T-helper 2 cell treated with Interferon-gamma antibody and Interleukin-4, amounts not matched to agents 5 μg/mL and 100 μg/mL, for 36 hours (primary cell): ENCODE measurements at regions not wholly inside any gene's neighbourhood (a gene's known extent, or its start where the extent isn't known, plus 50 kb on each side); places are given as distances from the start of the nearest gene placed in this dataset.
"Not testable (repeated sequence)": the region's sequence is repeated elsewhere in the genome, so short reads cannot be mapped to it uniquely, and the experiment has no call there.

ENCODE experiments used
- DNase-seq: peaks from one replicate; pipeline ENCODE4 v3.0.0; 2021; ENCODE audit warnings: low spot score
- H3K27ac Mint-ChIP-seq: one replicate; pipeline ENCODE4 v1.8.0; 2021; ENCODE audit warnings: mild to moderate bottlenecking, mixed read lengths
- H3K27me3 Mint-ChIP-seq: one replicate; pipeline ENCODE4 v1.8.0; 2021; ENCODE audit warnings: low read depth, mixed read lengths
- H3K36me3 Mint-ChIP-seq: one replicate; pipeline ENCODE4 v1.8.0; 2021; ENCODE audit warnings: low read depth, mixed read lengths
- H3K4me1 Mint-ChIP-seq: one replicate; pipeline ENCODE4 v1.8.0; 2021; ENCODE audit warnings: low read depth, mixed read lengths
- H3K4me3 Mint-ChIP-seq: one replicate; pipeline ENCODE4 v1.8.0; 2022; ENCODE audit warnings: mild to moderate bottlenecking, moderate library complexity, mixed read lengths
- H3K9me3 Mint-ChIP-seq: one replicate; pipeline ENCODE4 v1.8.0; 2021; ENCODE audit warnings: mixed read lengths

DNA sequence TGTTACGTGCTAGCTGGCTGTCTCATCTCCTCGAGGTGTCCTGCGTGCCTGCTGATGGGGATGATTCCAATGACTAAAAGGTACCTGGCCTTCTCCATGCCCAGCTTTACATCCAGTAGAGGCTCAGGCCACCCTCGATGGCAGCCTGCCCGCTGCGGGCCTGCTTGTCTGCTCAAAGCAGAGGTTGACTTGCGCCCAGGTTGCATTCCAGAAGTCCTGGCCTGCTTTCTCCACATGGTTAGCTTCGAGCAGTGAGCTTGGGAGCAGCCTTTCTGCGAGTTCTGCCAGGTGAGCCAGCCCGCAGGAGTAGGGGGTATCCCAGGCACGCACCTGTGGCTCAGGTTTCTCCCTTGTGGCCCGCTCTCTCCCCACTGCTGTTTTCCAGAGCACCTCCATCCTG lies 175.0 kb upstream of the PLGLB2 start:
- not testable (repeated sequence) for H3K27ac Mint-ChIP-seq, H3K27me3 Mint-ChIP-seq, H3K4me3 Mint-ChIP-seq, DNase-seq, H3K9me3 Mint-ChIP-seq, H3K36me3 Mint-ChIP-seq
- H3K4me1 Mint-ChIP-seq: peaks cover 17% of the 10 kb centered on the region

- H3K9me3 Mint-ChIP-seq, DNase-seq, H3K27me3 Mint-ChIP-seq, H3K36me3 Mint-ChIP-seq, H3K4me3 Mint-ChIP-seq, H3K27ac Mint-ChIP-seq: not testable (repeated sequence)
- peaks cover 14% of the 10 kb centered on the region for H3K4me1 Mint-ChIP-seq
These were observed 174.3 kb upstream of the PLGLB2 start for GRCh38 chr2:87573386-87574192.

GRCh38 chr2:87574193-87575119 lies 173.4 kb upstream of the PLGLB2 start:
- H3K4me3 Mint-ChIP-seq, H3K27me3 Mint-ChIP-seq, DNase-seq, H3K9me3 Mint-ChIP-seq, H3K36me3 Mint-ChIP-seq, H3K27ac Mint-ChIP-seq: not testable (repeated sequence)
- H3K4me1 Mint-ChIP-seq: peaks cover 10% of the 10 kb centered on the region

DNA sequence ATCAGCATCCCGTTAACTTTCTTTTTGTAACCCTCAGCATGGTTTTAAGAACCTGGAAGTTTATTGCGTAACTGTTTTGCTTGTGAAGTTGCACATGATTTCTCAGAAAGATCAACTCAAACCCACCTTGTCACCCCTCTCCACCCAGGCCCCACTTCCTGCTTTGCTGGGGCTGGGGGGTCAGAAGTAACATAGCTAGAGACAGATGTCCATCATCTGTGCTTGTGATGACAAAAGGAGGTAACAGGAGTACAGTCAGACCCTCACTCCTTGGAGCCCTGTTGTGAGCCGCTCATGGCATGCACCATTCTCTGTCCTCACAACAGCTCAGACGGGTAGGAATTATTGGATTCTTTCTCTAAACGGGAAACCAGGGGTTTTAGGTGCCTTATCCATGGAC lies 172.7 kb upstream of the PLGLB2 start:
- H3K27ac Mint-ChIP-seq, H3K9me3 Mint-ChIP-seq, H3K4me3 Mint-ChIP-seq, DNase-seq, H3K4me1 Mint-ChIP-seq, H3K36me3 Mint-ChIP-seq, H3K27me3 Mint-ChIP-seq: not testable (repeated sequence)

DNA sequence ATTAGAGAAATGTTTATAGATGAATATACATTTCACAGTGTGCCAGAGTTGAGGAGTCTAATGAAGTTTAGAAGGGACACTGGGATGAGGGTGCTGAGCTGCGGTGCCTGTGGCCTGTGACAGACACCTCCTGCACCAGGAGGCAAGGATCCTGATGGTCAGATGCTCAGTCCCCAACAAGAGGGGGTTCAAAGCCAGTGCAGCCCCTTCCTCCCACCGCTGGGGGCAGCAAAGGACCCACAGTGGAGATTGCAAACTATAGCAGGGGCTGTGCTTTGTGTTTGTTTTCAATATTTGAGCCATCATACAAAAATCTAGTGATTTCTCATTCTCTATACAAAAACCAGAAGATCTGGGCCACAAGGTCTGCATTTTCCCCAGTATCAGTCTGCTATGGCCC lies 170.5 kb upstream of the PLGLB2 start:
- H3K4me1 Mint-ChIP-seq, H3K27me3 Mint-ChIP-seq, H3K4me3 Mint-ChIP-seq, DNase-seq, H3K36me3 Mint-ChIP-seq, H3K9me3 Mint-ChIP-seq, H3K27ac Mint-ChIP-seq: not testable (repeated sequence)

DNA sequence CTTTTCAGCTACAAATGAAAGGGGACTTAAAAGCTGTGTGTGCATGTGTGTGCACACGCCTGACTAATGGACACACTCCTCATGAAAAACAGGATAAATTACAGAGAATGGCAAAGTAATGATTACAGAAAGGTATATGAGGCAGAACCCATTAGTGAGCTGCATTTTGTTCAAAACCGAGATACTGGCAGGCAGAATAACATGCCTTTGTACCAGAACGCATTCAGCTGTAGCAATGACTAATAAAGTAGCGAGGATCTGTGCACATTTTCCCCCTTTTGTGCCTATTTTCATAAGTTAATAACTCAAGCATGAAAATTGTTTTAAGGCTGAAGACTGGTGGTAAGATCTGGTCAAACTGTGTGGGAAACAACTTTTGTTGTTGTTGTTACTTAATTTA lies 165.7 kb upstream of the PLGLB2 start:
- not testable (repeated sequence) for H3K9me3 Mint-ChIP-seq, H3K36me3 Mint-ChIP-seq, H3K4me3 Mint-ChIP-seq, H3K4me1 Mint-ChIP-seq, H3K27ac Mint-ChIP-seq, DNase-seq, H3K27me3 Mint-ChIP-seq

DNA sequence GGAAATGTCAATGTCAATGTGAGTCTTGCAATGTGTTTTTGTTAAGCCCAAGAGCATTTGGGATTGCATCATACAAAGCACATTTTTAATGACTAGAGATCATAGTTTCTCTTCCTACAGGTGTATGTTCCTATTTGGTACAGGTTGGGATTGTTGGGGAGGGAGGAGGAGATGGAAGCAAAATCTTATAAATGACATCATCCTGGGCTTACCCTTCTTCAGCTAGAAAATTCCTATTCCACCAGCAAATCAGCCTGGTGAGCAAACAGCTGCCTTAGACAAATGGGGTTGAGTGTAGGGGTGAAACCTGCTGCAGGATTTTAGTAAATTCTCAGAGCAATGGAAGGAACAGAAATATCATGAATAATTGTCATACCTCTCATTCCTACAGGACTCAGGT lies 165.3 kb upstream of the PLGLB2 start:
- not testable (repeated sequence) for H3K27me3 Mint-ChIP-seq, H3K27ac Mint-ChIP-seq, H3K9me3 Mint-ChIP-seq, H3K4me3 Mint-ChIP-seq, H3K4me1 Mint-ChIP-seq, DNase-seq, H3K36me3 Mint-ChIP-seq

GRCh38 chr2:87583370-87583769 lies 164.5 kb upstream of the PLGLB2 start:
- H3K9me3 Mint-ChIP-seq, H3K36me3 Mint-ChIP-seq, H3K4me3 Mint-ChIP-seq, H3K27ac Mint-ChIP-seq, H3K4me1 Mint-ChIP-seq, H3K27me3 Mint-ChIP-seq, DNase-seq: not testable (repeated sequence)

- H3K4me3 Mint-ChIP-seq, H3K27me3 Mint-ChIP-seq, H3K27ac Mint-ChIP-seq, H3K9me3 Mint-ChIP-seq, DNase-seq, H3K4me1 Mint-ChIP-seq: not testable (repeated sequence)
- H3K36me3 Mint-ChIP-seq: peaks cover 12% of the 10 kb centered on the region
These were observed 164.1 kb upstream of the PLGLB2 start for GRCh38 chr2:87583803-87584202.

DNA sequence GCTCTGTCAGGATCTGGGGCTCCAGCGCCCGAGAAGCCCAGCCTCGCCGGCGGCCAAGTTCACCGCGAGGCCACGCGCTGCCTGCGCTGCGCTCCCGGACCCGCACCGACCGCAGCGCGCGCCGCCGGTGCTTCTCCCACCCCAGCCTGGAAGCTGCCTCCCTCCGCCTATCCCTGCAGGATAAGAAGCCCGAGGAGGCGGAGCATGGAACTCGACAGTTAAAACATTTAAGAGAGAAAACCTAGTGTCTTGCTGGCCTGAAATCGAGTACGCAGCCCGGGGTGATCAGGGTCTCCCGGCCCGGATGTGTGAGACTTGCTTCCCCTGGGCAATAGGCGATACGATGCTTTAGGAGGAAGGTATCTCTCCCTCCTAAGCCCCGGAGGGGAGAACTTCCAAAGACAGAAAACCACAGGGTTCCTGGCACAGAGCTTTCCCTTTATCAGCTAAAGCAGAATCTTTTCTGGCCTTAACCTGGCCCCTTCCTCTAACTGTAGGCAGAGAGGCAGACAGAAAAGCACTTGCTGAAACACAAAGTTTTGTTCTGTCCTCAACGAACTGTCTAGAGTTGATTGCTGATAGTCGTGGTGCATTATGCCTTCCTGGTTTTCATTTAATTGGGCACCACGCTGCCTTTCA lies 163.5 kb upstream of the PLGLB2 start:
- H3K27me3 Mint-ChIP-seq, H3K27ac Mint-ChIP-seq, DNase-seq, H3K4me3 Mint-ChIP-seq, H3K4me1 Mint-ChIP-seq, H3K9me3 Mint-ChIP-seq: not testable (repeated sequence)
- peaks cover 12% of the 10 kb centered on the region for H3K36me3 Mint-ChIP-seq

GRCh38 chr2:87587934-87588333 lies 160.0 kb upstream of the PLGLB2 start:
- H3K4me1 Mint-ChIP-seq, H3K4me3 Mint-ChIP-seq, H3K27ac Mint-ChIP-seq, DNase-seq, H3K27me3 Mint-ChIP-seq: not testable (repeated sequence)
- peaks cover 11% of the 10 kb centered on the region for H3K9me3 Mint-ChIP-seq
- H3K36me3 Mint-ChIP-seq: peaks cover 12% of the 10 kb centered on the region

- H3K4me3 Mint-ChIP-seq, H3K4me1 Mint-ChIP-seq, H3K27ac Mint-ChIP-seq, H3K27me3 Mint-ChIP-seq, H3K36me3 Mint-ChIP-seq, DNase-seq: not testable (repeated sequence)
- peaks cover 11% of the 10 kb centered on the region for H3K9me3 Mint-ChIP-seq
These were observed 154.9 kb upstream of the PLGLB2 start for GRCh38 chr2:87592974-87593373.

- H3K27ac Mint-ChIP-seq, H3K36me3 Mint-ChIP-seq, H3K27me3 Mint-ChIP-seq, H3K4me1 Mint-ChIP-seq, DNase-seq, H3K4me3 Mint-ChIP-seq, H3K9me3 Mint-ChIP-seq: not testable (repeated sequence)
These were observed 153.9 kb upstream of the PLGLB2 start for GRCh38 chr2:87593784-87594610.
